ENCODE measurements at regions not wholly inside any gene's neighbourhood (a gene's known extent, or its start where the extent isn't known, plus 50 kb on each side); places are given as distances from the start of the nearest gene placed in this dataset.
"Not testable (repeated sequence)": the region's sequence is repeated elsewhere in the genome, so short reads cannot be mapped to it uniquely, and the experiment has no call there.

- Histone ChIP-seq H3K4me3 (no peak overlapping the region), H3K27me3 (no peaks in the 10 kb centered on the region), H3K9me3 (no peaks in the 10 kb centered on the region), H3K27ac (no peak overlapping the region), H3K4me1 (no peaks in the 10 kb centered on the region), H3K36me3 (no peaks in the 10 kb centered on the region)
- TF ChIP-seq POLR2AphosphoS5 (IDR thresholded peaks at IDR 0.05), result no peak
- no peak for DNase-seq (ENCODE audit: low spot score in 2 of 2)
- 37% methylated on average over 2 of the region's 2 CpGs for WGBS
These were observed 394.9 kb upstream of the ZEB2 start for GRCh38 chr2:144914622-144915318.

GRCh38 chr2:144914113-144914512 is 394.2 kb upstream of the ZEB2 start:
- no peaks in the 10 kb centered on the region for H3K4me1 ChIP-seq
- no peak overlapping the region for H3K27ac ChIP-seq
- TF ChIP-seq CTCF (IDR thresholded peaks at IDR 0.05) (no peak), POLR2AphosphoS5 (IDR thresholded peaks at IDR 0.05) (no peak), POLR2A (IDR thresholded peaks at IDR 0.05) (no peak), EP300 (IDR thresholded peaks at IDR 0.05) (no peak)
- no peak for DNase-seq (ENCODE audit: low spot score in 2 of 2)
- H3K4me3 ChIP-seq, result no peak overlapping the region
- WGBS, result 49% methylated on average over 1 of the region's 1 CpG
- H3K27me3 ChIP-seq, result no peaks in the 10 kb centered on the region
- H3K36me3 ChIP-seq, result no peaks in the 10 kb centered on the region
- no peaks in the 10 kb centered on the region for H3K9me3 ChIP-seq

GRCh38 chr2:144912206-144912605 is 392.3 kb upstream of the ZEB2 start:
- no peaks in the 10 kb centered on the region for H3K27me3 ChIP-seq
- DNase-seq (ENCODE audit: low spot score in 2 of 2), result no peak
- 97% methylated on average over 2 of the region's 2 CpGs for WGBS
- no peaks in the 10 kb centered on the region for H3K9me3 ChIP-seq
- H3K4me3 ChIP-seq, result no peak overlapping the region
- TF ChIP-seq POLR2AphosphoS5 (IDR thresholded peaks at IDR 0.05) (no peak), EP300 (IDR thresholded peaks at IDR 0.05) (no peak), CTCF (IDR thresholded peaks at IDR 0.05) (no peak), POLR2A (IDR thresholded peaks at IDR 0.05) (no peak)
- no peaks in the 10 kb centered on the region for H3K4me1 ChIP-seq
- no peaks in the 10 kb centered on the region for H3K36me3 ChIP-seq
- no peak overlapping the region for H3K27ac ChIP-seq

- no peak for TF ChIP-seq EP300 (IDR thresholded peaks at IDR 0.05)
- no peak for DNase-seq (ENCODE audit: low spot score in 2 of 2)
- Histone ChIP-seq H3K27ac (no peak overlapping the region), H3K9me3 (no peaks in the 10 kb centered on the region), H3K4me3 (no peak overlapping the region), H3K4me1 (no peaks in the 10 kb centered on the region), H3K27me3 (no peaks in the 10 kb centered on the region), H3K36me3 (no peaks in the 10 kb centered on the region)
- 67% methylated on average over 2 of the region's 2 CpGs for WGBS
These were observed 386.0 kb upstream of the ZEB2 start for GRCh38 chr2:144905956-144906355.

- no peak overlapping the region for H3K4me3 ChIP-seq
- no peaks in the 10 kb centered on the region for H3K27me3 ChIP-seq
- no peak for DNase-seq (ENCODE audit: low spot score in 2 of 2)
- no peaks in the 10 kb centered on the region for H3K36me3 ChIP-seq
- H3K4me1 ChIP-seq, result no peaks in the 10 kb centered on the region
- TF ChIP-seq POLR2AphosphoS5 (IDR thresholded peaks at IDR 0.05) (no peak), POLR2A (IDR thresholded peaks at IDR 0.05) (no peak), EP300 (IDR thresholded peaks at IDR 0.05) (no peak), CTCF (IDR thresholded peaks at IDR 0.05) (no peak)
- no peak overlapping the region for H3K27ac ChIP-seq
- H3K9me3 ChIP-seq, result no peaks in the 10 kb centered on the region
- 96% methylated on average over 3 of the region's 3 CpGs for WGBS
These were observed 384.7 kb upstream of the ZEB2 start for GRCh38 chr2:144904612-144905011.

- H3K36me3 ChIP-seq; H3K9me3 ChIP-seq; DNase-seq (ENCODE audit: low spot score in 2 of 2); H3K27ac ChIP-seq; H3K4me3 ChIP-seq; H3K27me3 ChIP-seq; H3K4me1 ChIP-seq: not testable (repeated sequence)
- 96% methylated on average over 8 of the region's 19 CpGs for WGBS
These were observed 383.1 kb upstream of the ZEB2 start for GRCh38 chr2:144903045-144903444.

- H3K9me3 ChIP-seq; H3K27me3 ChIP-seq; DNase-seq (ENCODE audit: low spot score in 2 of 2); H3K27ac ChIP-seq; H3K4me1 ChIP-seq; H3K36me3 ChIP-seq; H3K4me3 ChIP-seq: not testable (repeated sequence)
- WGBS, result 59% methylated on average over 3 of the region's 4 CpGs
These were observed 381.5 kb upstream of the ZEB2 start for GRCh38 chr2:144901386-144901785.

Measured in suprapubic skin (tissue), 4 donors.